Suprapubic skin (tissue), 4 donors: ENCODE measurements at regions not wholly inside any gene's neighbourhood (a gene's known extent, or its start where the extent isn't known, plus 50 kb on each side); places are given as distances from the start of the nearest gene placed in this dataset.

ENCODE experiments used
- CTCF ChIP-seq, 2 donors: fragments of 200-600 bp in 1 of 2; fragments of 450-650 bp in 1 of 2; sonication (generic) in 1 of 2; IDR thresholded peaks; one replicate each; pipeline ENCODE4 v1.5.1; 2016 to 2019; ENCODE audit warnings: antibody characterized with exemption in 2 of 2, mild to moderate bottlenecking in 1 of 2, moderate library complexity in 1 of 2
- EP300 ChIP-seq: sonication (generic); formaldehyde crosslinking; IDR thresholded peaks from one replicate; pipeline ENCODE4 v1.6.1; 2017; ENCODE audit warnings: antibody characterized with exemption
- POLR2A ChIP-seq, 2 donors: fragments of 450-650 bp; IDR thresholded peaks; one replicate each; pipeline ENCODE4 v1.6.1; 2017; ENCODE audit warnings: antibody characterized with exemption in 2 of 2, mild to moderate bottlenecking in 2 of 2, moderate library complexity in 2 of 2
- POLR2AphosphoS5 ChIP-seq, 3 donors: sonication (generic); formaldehyde crosslinking; IDR thresholded peaks; one replicate each; pipeline ENCODE4 v1.6.1; 2017; ENCODE audit warnings: antibody characterized with exemption in 3 of 3

DNA sequence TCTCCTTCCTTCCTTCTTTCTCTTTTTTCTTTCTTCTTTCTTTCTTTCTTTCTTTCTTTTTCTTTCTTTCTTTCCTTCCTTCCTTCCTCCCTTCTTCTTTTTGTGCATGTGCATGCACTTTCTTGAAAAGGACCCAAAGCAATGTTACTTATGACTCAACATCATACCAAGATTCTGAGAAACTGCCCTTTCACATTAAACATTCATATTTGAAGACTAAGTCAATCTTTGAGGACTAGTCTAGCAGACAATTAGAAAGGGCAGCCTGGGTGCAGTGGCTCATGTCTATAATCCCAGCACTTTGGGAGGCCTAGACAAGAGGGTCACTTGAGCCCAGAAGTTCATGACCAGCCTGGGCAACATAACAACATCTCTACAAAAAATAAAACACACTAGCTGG, 212.8 kb upstream of the KITLG start:
- no peak for TF ChIP-seq CTCF (IDR thresholded peaks at IDR 0.05)
- no peak for TF ChIP-seq EP300
- TF ChIP-seq POLR2AphosphoS5 (IDR thresholded peaks at IDR 0.05): no peak
- TF ChIP-seq POLR2A (IDR thresholded peaks at IDR 0.05): no peak
